Transverse colon (tissue), 4 donors: ENCODE measurements at regions not wholly inside any gene's neighbourhood (a gene's known extent, or its start where the extent isn't known, plus 50 kb on each side); places are given as distances from the start of the nearest gene placed in this dataset.

ENCODE experiments used
- DNase-seq: peaks from one replicate; pipeline ENCODE4 v3.0.0-alpha.2; 2019
- H3K27ac ChIP-seq, 4 donors: fragments of 200-600 bp; sonication (generic); 2 replicates each; pipeline ENCODE4 v1.5.1; 2016 to 2018; ENCODE audit warnings: inconsistent platforms in 4 of 4
- H3K27me3 ChIP-seq: fragments of 200-600 bp; sonication (generic); 2 replicates; pipeline ENCODE4 v1.5.1; 2017; ENCODE audit warnings: inconsistent platforms
- H3K36me3 ChIP-seq, 4 donors: fragments of 200-600 bp; sonication (generic); 2 replicates each; pipeline ENCODE4 v1.5.1; 2017 to 2019; ENCODE audit warnings: inconsistent platforms in 4 of 4
- H3K4me1 ChIP-seq, 4 donors: fragments of 200-600 bp; sonication (generic); 2 replicates each; pipeline ENCODE4 v1.5.1; 2017 to 2020; ENCODE audit warnings: inconsistent platforms in 4 of 4
- H3K4me3 ChIP-seq, 4 donors: fragments of 200-600 bp; sonication (generic); 1 replicate in 1 of 4; 2 replicates in 3 of 4; pipeline versions ENCODE4 v1.5.1 to v1.6.1; 2017 to 2019; ENCODE audit warnings: inconsistent platforms in 4 of 4
- H3K9me3 ChIP-seq, 2 donors: fragments of 200-600 bp; sonication (generic); 2 replicates each; pipeline ENCODE4 v1.5.1; 2017 to 2019; ENCODE audit warnings: inconsistent platforms in 2 of 2
- CTCF ChIP-seq, 5 experiments: fragments of 200-600 bp in 3 of 5; fragments of 450-650 bp in 2 of 5; sonication (generic) in 3 of 5; IDR thresholded peaks; 1 replicate in 2 of 5; 2 replicates in 3 of 5; pipeline ENCODE4 v1.5.1; 2016 to 2017; ENCODE audit warnings: antibody characterized with exemption in 5 of 5, inconsistent platforms in 3 of 5, mild to moderate bottlenecking in 2 of 5, moderate library complexity in 1 of 5
- EP300 ChIP-seq: sonication (generic); formaldehyde crosslinking; IDR thresholded peaks from one replicate; pipeline ENCODE4 v1.6.1; 2017; ENCODE audit warnings: antibody characterized with exemption, low read depth
- POLR2A ChIP-seq: fragments of 450-650 bp; IDR thresholded peaks from one replicate; pipeline ENCODE4 v1.6.1; 2016; ENCODE audit warnings: antibody characterized with exemption, mild to moderate bottlenecking, moderate library complexity
- POLR2AphosphoS5 ChIP-seq, 3 donors: sonication (generic); formaldehyde crosslinking; IDR thresholded peaks; one replicate each; pipeline ENCODE4 v1.6.1; 2016; ENCODE audit warnings: antibody characterized with exemption in 3 of 3
- WGBS, 2 donors: methylation state at CpG; one replicate each; pipeline ENCODE4 v1.1.5; 2018; ENCODE audit warnings: low coverage in 1 of 2; 5-methylcytosine and 5-hydroxymethylcytosine counted together
- in situ Hi-C, 4 donors: fragments of 200-750 bp; cut with MboI; loops; one replicate each; pipeline versions ENCODE4 v1.15.0 to v1.15.1; 2017; ENCODE audit warnings: low sequenced_read_pairs in 3 of 4, low pct_ligation_motif_present in 1 of 4, low pct_unique_long_range_greater_than_20kb in 1 of 4
- intact Hi-C: fragments of 100-400 bp; cut with DNase I; formaldehyde crosslinking; loops from one replicate; pipeline ENCODE4 v1.15.1; 2023; ENCODE audit warnings: low total_unique reads

- in situ Hi-C loops (no loop called here), intact Hi-C loops (no loop called here)
- 57 to 69% methylated on average over 3 of the region's 3 CpGs for WGBS, 2 donors
- Histone ChIP-seq H3K4me3 (no peak overlapping the region), H3K9me3 (no peaks in the 10 kb centered on the region), H3K27ac (no peak overlapping the region), H3K27me3 (no peaks in the 10 kb centered on the region), H3K36me3 (no peaks in the 10 kb centered on the region), H3K4me1 (no peaks in the 10 kb centered on the region)
- TF ChIP-seq EP300 (no peak), POLR2A (no peak), POLR2AphosphoS5 (IDR thresholded peaks at IDR 0.05) (no peak), CTCF (IDR thresholded peaks at IDR 0.05) (no peak)
- DNase-seq, result no peak
Observed at GRCh38 chr5:2584579-2585269, 166.8 kb downstream of the IRX2 start.

- H3K36me3 ChIP-seq, result no peaks in the 10 kb centered on the region
- TF ChIP-seq POLR2A (no peak), EP300 (no peak), CTCF (IDR thresholded peaks at IDR 0.05) (no peak), POLR2AphosphoS5 (IDR thresholded peaks at IDR 0.05) (no peak)
- intact Hi-C loops, result no loop called here
- no peak overlapping the region for H3K27ac ChIP-seq
- H3K9me3 ChIP-seq, result no peaks in the 10 kb centered on the region
- H3K27me3 ChIP-seq, result no peaks in the 10 kb centered on the region
- no peak overlapping the region for H3K4me3 ChIP-seq
- 65 to 84% methylated on average over 2 to 4 of the region's 4 CpGs for WGBS, 2 donors
- DNase-seq, result no peak
- in situ Hi-C loops, result no loop called here
- no peaks in the 10 kb centered on the region for H3K4me1 ChIP-seq
Observed at GRCh38 chr5:2582507-2582906, 169.0 kb downstream of the IRX2 start.

GRCh38 chr5:2582106-2582505, 169.4 kb downstream of the IRX2 start:
- no peak for DNase-seq
- H3K4me1 ChIP-seq, result no peaks in the 10 kb centered on the region
- H3K27me3 ChIP-seq, result no peaks in the 10 kb centered on the region
- TF ChIP-seq POLR2AphosphoS5 (IDR thresholded peaks at IDR 0.05) (no peak), POLR2A (no peak), EP300 (no peak), CTCF (IDR thresholded peaks at IDR 0.05) (no peak)
- WGBS, 2 donors, result 82 to 100% methylated on average over 1 to 7 of the region's 7 CpGs
- no peak overlapping the region for H3K4me3 ChIP-seq
- H3K27ac ChIP-seq, result no peak overlapping the region
- no peaks in the 10 kb centered on the region for H3K36me3 ChIP-seq
- H3K9me3 ChIP-seq, result no peaks in the 10 kb centered on the region
- in situ Hi-C loops (no loop called here), intact Hi-C loops (no loop called here)

GRCh38 chr5:2581418-2581817, 170.1 kb downstream of the IRX2 start:
- TF ChIP-seq POLR2AphosphoS5 (IDR thresholded peaks at IDR 0.05) (no peak), CTCF (IDR thresholded peaks at IDR 0.05) (no peak), POLR2A (no peak), EP300 (no peak)

More at GRCh38 chr5:2581418-2581817, 170.1 kb downstream of the IRX2 start:
- H3K9me3 ChIP-seq, result no peaks in the 10 kb centered on the region
- DNase-seq, result no peak
- H3K36me3 ChIP-seq, result no peaks in the 10 kb centered on the region
- no peaks in the 10 kb centered on the region for H3K4me1 ChIP-seq
- H3K27me3 ChIP-seq, result no peaks in the 10 kb centered on the region
- 80% methylated on average over 1 to 5 of the region's 5 CpGs for WGBS, 2 donors
- in situ Hi-C loops, result no loop called here
- no peak overlapping the region for H3K27ac ChIP-seq
- H3K4me3 ChIP-seq, result no peak overlapping the region
- intact Hi-C loops, result no loop called here
